SK-N-MC (cell line): ENCODE measurements at regions not wholly inside any gene's neighbourhood (a gene's known extent, or its start where the extent isn't known, plus 50 kb on each side); places are given as distances from the start of the nearest gene placed in this dataset.

Experiments
- EZH2 ChIP-seq: fragments of 200-600 bp; sonication (generic); IDR thresholded peaks from one replicate; pipeline ENCODE4 v1.6.1; 2017; ENCODE audit warnings: antibody characterized with exemption
- POLR2AphosphoS5 ChIP-seq: IDR thresholded peaks from 2 replicates; pipeline ENCODE4 v1.6.1; 2012; ENCODE audit warnings: mild to moderate bottlenecking, low read depth, low read length, borderline replicate concordance

- no peak for TF ChIP-seq EZH2
- no peak for TF ChIP-seq POLR2AphosphoS5
Observed at GRCh38 chr10:130875116-130875515, 436.4 kb downstream of the TCERG1L start.
